ENCODE measurements at regions not wholly inside any gene's neighbourhood (a gene's known extent, or its start where the extent isn't known, plus 50 kb on each side); places are given as distances from the start of the nearest gene placed in this dataset.

GRCh38 chr14:51550636-51551035 lies 101.1 kb upstream of the FRMD6 start:
- DNase-seq, result peak; percentile 62

- DNase-seq, result no peak
These were observed 99.4 kb upstream of the FRMD6 start for GRCh38 chr14:51552275-51552674.

GRCh38 chr14:51552768-51553404 lies 98.8 kb upstream of the FRMD6 start:
- DNase-seq, result no peak

GRCh38 chr14:51554339-51554920 lies 97.3 kb upstream of the FRMD6 start:
- peak; percentile 100 for DNase-seq

GRCh38 chr14:51554953-51555352 lies 96.8 kb upstream of the FRMD6 start:
- peak; percentile 82 for DNase-seq

- DNase-seq, result no peak
These were observed 90.6 kb upstream of the FRMD6 start for GRCh38 chr14:51561141-51561540.

- DNase-seq, result peak; percentile 72
These were observed 88.9 kb upstream of the FRMD6 start for GRCh38 chr14:51562816-51563215.

- DNase-seq, result no peak
These were observed 88.2 kb upstream of the FRMD6 start for GRCh38 chr14:51563560-51563959.

GRCh38 chr14:51564460-51564859 lies 87.2 kb upstream of the FRMD6 start:
- no peak for DNase-seq

GRCh38 chr14:51564986-51565604 lies 86.6 kb upstream of the FRMD6 start:
- no peak for DNase-seq

- no peak for DNase-seq
These were observed 84.7 kb upstream of the FRMD6 start for GRCh38 chr14:51566831-51567582.

GRCh38 chr14:51568366-51568765 lies 83.3 kb upstream of the FRMD6 start:
- no peak for DNase-seq

- DNase-seq, result no peak
These were observed 78.1 kb upstream of the FRMD6 start for GRCh38 chr14:51573607-51574006.

- DNase-seq, result no peak
These were observed 77.7 kb upstream of the FRMD6 start for GRCh38 chr14:51574009-51574408.

GRCh38 chr14:51575349-51576116 lies 76.2 kb upstream of the FRMD6 start:
- DNase-seq, result peak; percentile 66

- DNase-seq, result peak; percentile 97
These were observed 75.6 kb upstream of the FRMD6 start for GRCh38 chr14:51576117-51576430.

GRCh38 chr14:51576879-51577278 lies 74.8 kb upstream of the FRMD6 start:
- peak; percentile 76 for DNase-seq

- no peak for DNase-seq
These were observed 72.9 kb upstream of the FRMD6 start for GRCh38 chr14:51578853-51579252.

GRCh38 chr14:51581017-51581881 lies 70.5 kb upstream of the FRMD6 start:
- peak; percentile 94 for DNase-seq

GRCh38 chr14:51582437-51582836 lies 69.3 kb upstream of the FRMD6 start:
- DNase-seq, result no peak

- no peak for DNase-seq
These were observed 66.7 kb upstream of the FRMD6 start for GRCh38 chr14:51585055-51585454.

GRCh38 chr14:51592836-51593235 lies 58.9 kb upstream of the FRMD6 start:
- no peak for DNase-seq
